ENCODE measurements at regions not wholly inside any gene's neighbourhood (a gene's known extent, or its start where the extent isn't known, plus 50 kb on each side); places are given as distances from the start of the nearest gene placed in this dataset.
"Not testable (repeated sequence)": the region's sequence is repeated elsewhere in the genome, so short reads cannot be mapped to it uniquely, and the experiment has no call there.

DNA sequence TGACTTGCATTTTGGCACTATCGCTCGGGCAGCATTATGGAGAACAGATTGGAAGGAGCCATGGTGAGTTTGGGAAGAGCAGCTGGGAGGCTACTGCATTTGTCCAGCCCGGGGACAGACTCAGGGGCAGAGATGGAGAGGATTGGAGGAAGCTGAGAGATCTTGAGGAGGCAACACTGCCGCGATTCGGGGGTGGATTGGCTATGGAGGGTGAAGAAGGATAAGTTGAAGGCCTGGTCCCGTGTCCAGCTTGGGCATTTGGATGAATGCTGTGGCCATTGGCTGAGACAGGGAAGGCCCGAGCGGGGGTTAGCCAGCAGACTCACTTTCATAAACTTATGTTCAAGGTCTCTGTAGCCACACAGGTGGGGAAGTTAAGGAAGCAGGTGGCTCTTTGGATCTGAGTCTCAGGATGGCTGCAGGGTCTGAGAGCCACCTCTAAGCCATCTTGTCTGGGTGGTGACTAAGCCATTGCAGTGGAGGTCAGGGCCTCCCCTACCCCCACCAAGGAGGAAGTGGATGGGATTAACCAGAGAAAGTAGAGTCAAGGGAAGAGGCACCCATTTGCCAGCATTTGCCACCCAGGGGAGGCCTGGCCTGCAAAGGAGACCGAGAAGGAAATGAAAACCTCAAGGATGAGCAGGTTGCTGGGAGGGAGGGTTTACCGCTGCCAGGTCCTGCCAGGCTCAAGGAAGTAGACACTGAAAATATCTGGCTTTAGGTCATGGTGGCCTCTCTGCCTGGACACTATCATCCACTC lies 144.0 kb upstream of the TLE3 start:
- no peak for DNase-seq

GRCh38 chr15:70240820-70241430 lies 143.2 kb upstream of the TLE3 start:
- no peak for DNase-seq

DNA sequence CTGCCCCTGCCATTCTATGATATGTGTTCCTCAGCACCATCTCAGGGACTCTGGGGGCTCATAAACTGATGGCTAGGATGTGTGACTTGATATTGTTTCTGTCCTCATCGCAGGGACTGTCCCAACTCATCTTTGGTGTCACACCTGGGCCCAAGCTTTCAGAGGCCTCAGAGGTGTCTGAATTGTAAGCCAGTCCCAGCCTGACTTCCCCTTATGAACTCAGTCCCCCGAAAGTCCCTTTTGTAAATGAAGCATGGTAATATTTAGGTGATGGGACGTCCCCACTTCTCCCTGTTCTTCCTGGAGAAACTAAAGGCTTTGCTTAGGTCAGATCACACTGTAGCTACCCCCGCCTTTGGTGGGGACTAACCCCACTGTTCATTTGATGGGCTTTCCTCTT lies 142.4 kb upstream of the TLE3 start:
- no peak for DNase-seq

- DNase-seq: no peak
Observed at GRCh38 chr15:70238917-70239316, 141.2 kb upstream of the TLE3 start.

- DNase-seq: no peak
Observed at GRCh38 chr15:70237626-70238025, 139.9 kb upstream of the TLE3 start.

DNA sequence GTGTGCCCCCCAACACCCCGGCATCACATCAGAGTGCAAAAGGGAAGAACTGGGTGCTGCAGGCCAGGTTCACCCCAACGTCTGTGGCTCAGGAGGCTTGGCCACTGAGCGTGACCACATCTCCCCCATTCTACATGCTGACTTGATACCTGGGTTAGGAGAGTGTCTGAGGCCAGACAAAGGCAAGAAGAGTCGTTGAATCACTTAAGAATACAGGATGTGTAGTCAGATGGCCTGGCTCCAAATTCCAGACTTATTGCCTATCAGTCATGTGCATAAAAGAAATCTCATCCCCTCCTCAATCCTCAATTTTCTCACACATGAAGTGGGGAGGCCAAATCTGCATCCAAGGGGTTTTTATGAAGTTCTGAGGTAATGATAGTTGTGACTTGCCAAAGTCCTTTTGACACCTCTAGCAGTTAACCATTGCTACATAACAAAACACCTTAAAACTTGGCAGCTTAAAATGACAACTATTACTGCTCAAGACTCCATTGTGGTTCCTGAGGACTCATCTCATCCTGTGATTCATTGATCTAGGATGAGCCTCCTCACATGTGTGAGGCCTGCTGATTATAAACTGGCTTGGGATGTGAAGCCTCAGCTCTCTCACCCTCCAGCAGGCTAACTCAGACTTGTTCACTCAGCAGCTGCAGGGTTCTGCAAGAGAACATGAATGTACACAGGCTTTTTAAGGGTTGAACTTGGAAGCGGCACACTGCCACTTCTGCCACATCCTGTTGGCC lies 138.8 kb upstream of the TLE3 start:
- DNase-seq: no peak

DNA sequence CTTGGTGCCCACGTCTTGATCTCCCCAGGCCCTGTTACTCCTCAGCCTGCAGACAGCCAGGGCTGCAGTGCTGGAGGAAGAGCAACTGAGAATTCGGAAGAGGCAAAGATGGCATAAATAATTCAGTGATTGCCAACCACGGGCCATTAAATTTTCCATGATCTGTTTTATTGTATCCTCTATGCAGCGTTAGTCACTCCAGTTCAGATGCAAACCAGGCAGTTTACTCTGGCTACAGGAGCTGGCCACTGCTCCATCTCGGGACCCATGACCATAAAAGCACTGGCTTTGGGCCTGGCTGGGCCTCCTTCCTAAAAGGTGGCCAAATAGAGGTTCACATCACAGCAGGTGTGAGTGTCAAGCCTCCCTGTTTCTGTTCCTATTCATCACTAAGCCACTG lies 137.6 kb upstream of the TLE3 start:
- no peak for DNase-seq

- no peak for DNase-seq
Observed at GRCh38 chr15:70234256-70234905, 136.7 kb upstream of the TLE3 start.

- DNase-seq: no peak
Observed at GRCh38 chr15:70231484-70231883, 133.8 kb upstream of the TLE3 start.

DNA sequence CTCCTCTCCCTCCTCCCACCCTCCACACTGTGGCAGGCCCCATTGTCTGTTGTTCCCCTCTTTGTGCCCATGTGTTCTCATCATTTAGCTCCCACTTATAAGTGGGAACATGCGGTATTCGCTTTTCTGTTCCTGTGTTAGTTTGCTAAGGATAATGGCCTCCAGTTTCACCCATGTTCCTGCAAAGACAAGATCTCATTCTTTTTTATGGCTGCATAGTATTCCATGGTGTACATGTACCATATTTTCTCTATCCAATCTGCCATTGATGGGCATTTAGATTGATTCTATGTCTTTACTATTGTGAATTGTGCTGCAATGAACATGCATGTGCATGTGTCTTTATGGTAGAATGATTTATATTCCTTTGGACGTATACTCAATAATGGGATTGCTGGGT lies 130.2 kb upstream of the TLE3 start:
- not testable (repeated sequence) for DNase-seq

DNA sequence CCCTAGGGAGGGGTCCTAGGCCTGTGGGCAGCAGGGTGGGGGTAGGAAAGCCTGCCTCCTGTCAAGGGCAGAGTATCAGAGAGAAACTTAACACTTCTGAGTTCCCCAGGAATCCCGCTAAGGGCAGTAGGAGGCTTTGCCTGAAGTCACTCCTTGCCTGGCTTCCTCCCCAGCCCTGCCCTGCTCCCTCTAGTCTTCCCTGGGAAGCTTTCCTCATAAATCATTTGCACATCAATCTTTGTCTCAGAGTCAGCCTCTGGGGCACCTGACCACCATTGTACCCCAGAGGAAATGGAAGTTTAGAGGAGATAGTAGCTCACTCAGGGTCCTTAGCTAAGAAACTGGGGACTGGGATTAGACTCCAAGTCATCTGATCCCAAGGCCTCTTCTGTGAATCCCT lies 129.4 kb upstream of the TLE3 start:
- DNase-seq: no peak

DNA sequence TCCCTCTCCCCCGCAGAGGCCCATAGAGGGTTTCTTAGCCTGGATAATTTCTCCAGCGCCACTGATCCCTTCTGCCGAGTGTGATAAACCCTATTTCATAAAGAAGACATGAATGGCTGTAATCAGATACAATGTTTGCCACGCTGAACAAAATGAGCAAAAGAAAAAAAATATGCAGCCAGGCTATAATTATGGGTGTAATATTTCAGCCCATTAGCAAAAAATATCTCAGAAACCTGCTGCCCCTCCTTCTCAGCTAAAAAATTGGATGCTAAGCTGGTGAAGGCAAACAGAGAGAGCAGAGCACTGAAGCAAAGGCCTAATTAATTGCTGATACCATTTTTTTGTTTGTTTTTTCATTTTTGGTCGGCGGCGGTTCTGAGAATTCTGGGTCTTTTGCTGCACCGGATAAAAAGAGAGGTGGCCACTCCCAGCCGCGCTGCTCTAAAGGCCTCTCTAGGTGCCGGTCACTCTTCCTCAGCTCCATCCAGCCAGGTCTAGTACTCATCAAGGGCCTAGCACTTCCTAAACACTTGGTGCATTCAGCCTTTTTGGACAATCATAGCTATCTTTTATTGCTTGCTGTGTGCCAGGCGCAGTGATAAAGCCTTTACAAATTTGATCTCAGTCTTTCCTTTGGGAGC lies 128.7 kb upstream of the TLE3 start:
- no peak for DNase-seq

GRCh38 chr15:70225416-70225815 lies 127.7 kb upstream of the TLE3 start:
- DNase-seq: no peak

GRCh38 chr15:70222606-70223005 lies 124.9 kb upstream of the TLE3 start:
- no peak for DNase-seq

- DNase-seq: no peak
Observed at GRCh38 chr15:70220490-70221096, 122.9 kb upstream of the TLE3 start.

- DNase-seq: no peak
Observed at GRCh38 chr15:70219966-70220365, 122.2 kb upstream of the TLE3 start.

GRCh38 chr15:70219256-70219895 lies 121.7 kb upstream of the TLE3 start:
- DNase-seq: no peak

DNA sequence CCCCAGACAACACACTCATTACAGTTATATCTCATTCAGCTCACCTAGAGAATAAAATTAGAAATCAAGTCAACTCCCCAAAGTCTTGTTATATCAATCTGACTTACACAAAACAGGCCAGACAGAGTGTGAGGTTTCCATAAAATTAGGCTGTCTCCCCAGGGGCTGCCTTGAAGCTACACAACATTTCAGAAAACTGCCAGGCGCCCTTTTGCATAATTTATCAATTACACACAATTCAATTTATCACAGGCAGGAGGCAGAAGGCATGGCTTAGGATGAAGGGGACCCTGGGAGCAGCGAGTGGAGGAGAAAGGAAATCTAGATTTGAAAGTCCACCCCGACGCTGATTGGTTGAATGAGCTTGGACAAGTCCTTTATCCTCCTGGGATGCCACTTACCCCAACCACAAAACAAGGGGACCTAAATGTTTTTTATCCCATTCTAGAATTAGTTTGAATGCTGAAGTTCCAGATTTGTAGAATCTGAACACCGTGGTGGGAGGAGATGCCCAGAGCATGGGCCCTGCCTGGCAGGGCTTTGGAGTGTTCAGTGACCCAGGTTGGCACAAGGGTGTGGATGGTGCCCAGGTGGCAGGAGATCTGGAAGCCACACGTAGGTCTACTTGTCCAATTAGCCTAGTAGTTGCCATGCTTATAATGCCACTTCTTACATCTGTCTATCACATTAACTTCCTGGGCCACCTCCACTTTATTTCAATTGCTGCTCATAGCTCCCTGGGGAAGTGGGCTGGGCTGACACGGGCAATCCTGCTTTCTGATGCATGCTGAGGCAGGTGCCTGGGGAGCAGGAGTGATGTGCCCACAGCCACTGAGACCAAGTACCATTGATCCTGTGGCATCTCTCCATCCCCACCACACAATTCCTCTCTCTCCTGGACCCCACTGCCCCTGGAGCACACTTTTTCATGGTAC lies 119.8 kb upstream of the TLE3 start:
- no peak for DNase-seq

DNA sequence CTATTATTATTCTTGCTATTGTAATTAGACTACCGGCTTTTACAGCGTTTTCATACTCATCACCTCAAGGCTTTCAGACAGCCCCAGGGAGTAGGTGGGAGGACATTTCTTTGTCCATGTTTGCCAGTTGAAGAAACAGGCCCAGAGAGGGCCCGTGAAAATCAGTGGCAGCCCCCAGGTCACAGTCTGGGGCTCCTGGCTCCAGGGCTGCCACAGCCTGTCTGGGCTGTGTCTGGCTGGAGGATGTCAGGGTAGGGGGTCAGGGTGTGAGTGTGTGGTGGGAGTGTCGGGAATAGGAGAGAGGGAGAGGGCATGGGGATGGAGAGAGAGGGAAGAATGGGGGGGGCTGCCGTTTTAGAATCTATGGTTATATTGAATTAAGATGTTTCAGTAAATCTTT lies 118.2 kb upstream of the TLE3 start:
- no peak for DNase-seq

GRCh38 chr15:70214941-70215635 lies 117.4 kb upstream of the TLE3 start:
- no peak for DNase-seq

All from NCI-H2029 (cell line).